Endothelial cell (in vitro differentiated cells): ENCODE measurements at regions not wholly inside any gene's neighbourhood (a gene's known extent, or its start where the extent isn't known, plus 50 kb on each side); places are given as distances from the start of the nearest gene placed in this dataset.

ENCODE experiments used
- DNase-seq: peaks from one replicate; pipeline ENCODE4 v3.0.0; 2021; ENCODE audit warnings: low spot score
- H3K27ac Mint-ChIP-seq: one replicate; pipeline ENCODE4 v1.8.0; 2021; ENCODE audit warnings: mixed read lengths, inconsistent platforms; ENCODE audit not compliant: unreplicated experiment
- H3K27me3 Mint-ChIP-seq: one replicate; pipeline ENCODE4 v1.8.0; 2021; ENCODE audit warnings: mild to moderate bottlenecking, moderate library complexity, mixed read lengths, inconsistent platforms; ENCODE audit not compliant: unreplicated experiment
- H3K36me3 Mint-ChIP-seq: one replicate; pipeline ENCODE4 v1.8.0; 2021; ENCODE audit warnings: mild to moderate bottlenecking, low read depth, mixed read lengths, inconsistent platforms; ENCODE audit not compliant: unreplicated experiment
- H3K4me1 Mint-ChIP-seq: one replicate; pipeline ENCODE4 v1.8.0; 2021; ENCODE audit warnings: mild to moderate bottlenecking, mixed read lengths, inconsistent platforms; ENCODE audit not compliant: unreplicated experiment
- H3K4me3 Mint-ChIP-seq: one replicate; pipeline ENCODE4 v1.8.0; 2021; ENCODE audit warnings: mild to moderate bottlenecking, mixed read lengths, inconsistent platforms; ENCODE audit not compliant: unreplicated experiment
- H3K9me3 Mint-ChIP-seq: one replicate; pipeline ENCODE4 v1.8.0; 2021; ENCODE audit warnings: mixed read lengths, inconsistent platforms; ENCODE audit not compliant: unreplicated experiment
- CTCF ChIP-seq: fragments of 200-600 bp; sonication (generic); IDR thresholded peaks from one replicate; pipeline ENCODE4 v1.5.0; 2021; ENCODE audit warnings: antibody characterized with exemption; ENCODE audit not compliant: unreplicated experiment

GRCh38 chr2:51247252-51247805 lies 215.4 kb upstream of the NRXN1 start:
- Mint-ChIP-seq H3K4me1 (no peaks in the 10 kb centered on the region), H3K27me3 (no peaks in the 10 kb centered on the region), H3K36me3 (no peaks in the 10 kb centered on the region), H3K4me3 (no peak overlapping the region), H3K27ac (no peak overlapping the region), H3K9me3 (no peaks in the 10 kb centered on the region)
- no peak for DNase-seq
- no peak for TF ChIP-seq CTCF

GRCh38 chr2:51243892-51244535 lies 212.1 kb upstream of the NRXN1 start:
- Mint-ChIP-seq H3K4me1 (no peaks in the 10 kb centered on the region), H3K27me3 (no peaks in the 10 kb centered on the region), H3K4me3 (no peak overlapping the region), H3K9me3 (no peaks in the 10 kb centered on the region), H3K27ac (no peak overlapping the region), H3K36me3 (no peaks in the 10 kb centered on the region)
- no peak for TF ChIP-seq CTCF
- no peak for DNase-seq

GRCh38 chr2:51237626-51238271 lies 205.8 kb upstream of the NRXN1 start:
- Mint-ChIP-seq H3K4me3 (no peak overlapping the region), H3K36me3 (peaks cover 7% of the 10 kb centered on the region), H3K9me3 (no peaks in the 10 kb centered on the region), H3K4me1 (no peaks in the 10 kb centered on the region), H3K27ac (no peak overlapping the region), H3K27me3 (no peaks in the 10 kb centered on the region)
- TF ChIP-seq CTCF: no peak
- no peak for DNase-seq

- DNase-seq: no peak
- no peaks in the 10 kb centered on the region for H3K9me3 Mint-ChIP-seq
- no peaks in the 10 kb centered on the region for H3K4me1 Mint-ChIP-seq
- no peak overlapping the region for H3K4me3 Mint-ChIP-seq
- H3K36me3 Mint-ChIP-seq: peaks cover 7% of the 10 kb centered on the region
- no peak overlapping the region for H3K27ac Mint-ChIP-seq
- H3K27me3 Mint-ChIP-seq: no peaks in the 10 kb centered on the region
- no peak for TF ChIP-seq CTCF
Measured at GRCh38 chr2:51232027-51232426, 200.1 kb upstream of the NRXN1 start.

GRCh38 chr2:51231071-51231470 lies 199.1 kb upstream of the NRXN1 start:
- Mint-ChIP-seq H3K4me1 (no peaks in the 10 kb centered on the region), H3K27ac (no peak overlapping the region), H3K27me3 (no peaks in the 10 kb centered on the region), H3K9me3 (no peaks in the 10 kb centered on the region), H3K4me3 (no peak overlapping the region), H3K36me3 (peaks cover 7% of the 10 kb centered on the region)
- no peak for DNase-seq
- no peak for TF ChIP-seq CTCF
